Right lobe of liver (tissue), 6 donors: ENCODE measurements at regions not wholly inside any gene's neighbourhood (a gene's known extent, or its start where the extent isn't known, plus 50 kb on each side); places are given as distances from the start of the nearest gene placed in this dataset.
A peak's percentile ranks its signal among the peaks of the same experiment; 100 is the strongest.

Source experiments
- ATAC-seq, 4 donors: fragments of 200-7000 bp; cut with Tn5 transposase; one replicate each; pipeline ENCODE4 v1.9.1; 2020; ENCODE audit warnings: mild to moderate bottlenecking in 4 of 4, moderate library complexity in 4 of 4
- DNase-seq, 3 donors: peaks; one replicate each; pipeline ENCODE4 v3.0.0-alpha.2; 2020
- H3K27ac ChIP-seq, 3 donors: fragments of 200-600 bp; one replicate each; pipeline ENCODE4 v1.8.0; 2022
- H3K27me3 ChIP-seq, 2 donors: fragments of 200-600 bp; one replicate each; pipeline ENCODE4 v1.8.0; 2022
- H3K36me3 ChIP-seq, 4 donors: fragments of 200-600 bp; sonication (generic) in 1 of 4; one replicate each; pipeline versions ENCODE4 v1.5.1 to v1.8.0; 2017 to 2022; ENCODE audit warnings: control low read depth in 1 of 4
- H3K4me1 ChIP-seq, 4 donors: fragments of 200-600 bp; sonication (generic) in 1 of 4; one replicate each; pipeline versions ENCODE4 v1.5.1 to v1.8.0; 2017 to 2022; ENCODE audit warnings: control low read depth in 1 of 4
- H3K4me3 ChIP-seq, 3 donors: fragments of 200-600 bp; one replicate each; pipeline ENCODE4 v1.8.0; 2022
- H3K9me3 ChIP-seq, 4 donors: fragments of 200-600 bp; sonication (generic) in 1 of 4; one replicate each; pipeline versions ENCODE4 v1.5.1 to v1.8.0; 2017 to 2022; ENCODE audit warnings: control low read depth in 1 of 4
- CTCF ChIP-seq, 4 donors: fragments of 200-600 bp in 3 of 4; fragments of 450-650 bp in 1 of 4; IDR thresholded peaks; one replicate each; pipeline versions ENCODE4 v1.5.1 to v1.8.0; 2016 to 2022; ENCODE audit warnings: antibody characterized with exemption in 4 of 4, mild to moderate bottlenecking in 2 of 4
- POLR2A ChIP-seq: fragments of 450-650 bp; IDR thresholded peaks from one replicate; pipeline ENCODE4 v1.6.1; 2017; ENCODE audit warnings: antibody characterized with exemption, mild to moderate bottlenecking
- WGBS: methylation state at CpG from one replicate; pipeline ENCODE4 v1.1.6; 2018; ENCODE audit warnings: low coverage, low lambda C conversion rate; ENCODE audit not compliant: insufficient coverage; ENCODE audit errors: missing lambda C conversion rate; 5-methylcytosine and 5-hydroxymethylcytosine counted together
- intact Hi-C, 2 donors: fragments of 100-400 bp; cut with DNase I; formaldehyde crosslinking; loops; one replicate each; pipeline versions ENCODE4 v1.11.2 to v1.14.1; 2022
- donor health status: DM: no; HTN: yes; CAD: no.
- donor health status: DM: no; HTN: no; CAD: no.
- donor health status: DM: no; HTN: no; CAD: no.
- donor health status: DM: no; HTN: yes; CAD: no.
- donor health status: DM: no; HTN: yes; CAD: no.

DNA sequence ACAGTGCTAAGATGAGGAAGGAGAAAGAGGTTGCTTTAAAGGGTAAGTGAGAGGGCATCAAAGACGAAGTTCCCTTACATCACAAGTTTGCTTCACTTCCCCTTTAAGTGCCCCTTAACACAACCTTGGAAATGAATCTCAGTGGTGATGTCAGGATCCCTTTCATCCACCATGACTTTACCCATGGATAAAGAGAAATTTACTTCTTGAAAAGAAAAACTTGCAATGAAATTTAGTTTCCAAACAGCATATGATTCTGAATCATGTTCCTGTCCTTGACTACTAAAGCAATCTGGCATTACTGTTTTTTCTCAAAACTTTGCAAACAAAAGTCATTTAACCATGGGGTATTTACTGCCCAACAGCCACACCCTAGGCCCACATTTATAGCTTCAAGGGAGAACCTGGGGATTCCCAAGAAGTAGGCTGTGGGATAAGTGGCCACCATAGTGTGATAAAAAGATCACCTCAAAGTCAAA is 135.9 kb downstream of the ITGB8 start:
- no peaks in the 10 kb centered on the region for H3K27me3 ChIP-seq
- TF ChIP-seq CTCF (IDR thresholded peaks at IDR 0.05) (no peak), POLR2A (no peak)
- H3K9me3 ChIP-seq = no peaks in the 10 kb centered on the region
- intact Hi-C loops = no loop called here
- H3K4me3 ChIP-seq = no peak overlapping the region
- peak in 2 of 4 donors; percentile 42 to 61 for ATAC-seq
- DNase-seq = no peak
- H3K27ac ChIP-seq = no peak overlapping the region
- WGBS = 33% methylated on average over 1 of the region's 1 CpG
- no peaks in the 10 kb centered on the region for H3K36me3 ChIP-seq
- no peaks in the 10 kb centered on the region for H3K4me1 ChIP-seq

GRCh38 chr7:20470082-20470481 is 139.4 kb downstream of the ITGB8 start:
- TF ChIP-seq POLR2A = no peak
- no peak for TF ChIP-seq CTCF (IDR thresholded peaks at IDR 0.05)
- DNase-seq (no peak), ATAC-seq (no peak)
- no peak overlapping the region for H3K4me3 ChIP-seq
- no peaks in the 10 kb centered on the region for H3K27me3 ChIP-seq
- H3K27ac ChIP-seq = no peak overlapping the region
- H3K36me3 ChIP-seq = no peaks in the 10 kb centered on the region
- no peaks in the 10 kb centered on the region for H3K9me3 ChIP-seq
- intact Hi-C loops = no loop called here
- 16% methylated on average over 1 of the region's 1 CpG for WGBS
- no peaks in the 10 kb centered on the region for H3K4me1 ChIP-seq

- Histone ChIP-seq H3K9me3 (no peaks in the 10 kb centered on the region), H3K4me3 (no peak overlapping the region), H3K27ac (no peak overlapping the region), H3K4me1 (no peaks in the 10 kb centered on the region), H3K36me3 (no peaks in the 10 kb centered on the region), H3K27me3 (no peaks in the 10 kb centered on the region)
- WGBS = 27% methylated on average over 1 of the region's 1 CpG
- DNase-seq (no peak), ATAC-seq (peak in 2 of 4 donors; percentile 39 to 42)
- intact Hi-C loops = no loop called here
- no peak for TF ChIP-seq POLR2A
- TF ChIP-seq CTCF (IDR thresholded peaks at IDR 0.05) = no peak
These were observed 140.0 kb downstream of the ITGB8 start for GRCh38 chr7:20470726-20471125.

DNA sequence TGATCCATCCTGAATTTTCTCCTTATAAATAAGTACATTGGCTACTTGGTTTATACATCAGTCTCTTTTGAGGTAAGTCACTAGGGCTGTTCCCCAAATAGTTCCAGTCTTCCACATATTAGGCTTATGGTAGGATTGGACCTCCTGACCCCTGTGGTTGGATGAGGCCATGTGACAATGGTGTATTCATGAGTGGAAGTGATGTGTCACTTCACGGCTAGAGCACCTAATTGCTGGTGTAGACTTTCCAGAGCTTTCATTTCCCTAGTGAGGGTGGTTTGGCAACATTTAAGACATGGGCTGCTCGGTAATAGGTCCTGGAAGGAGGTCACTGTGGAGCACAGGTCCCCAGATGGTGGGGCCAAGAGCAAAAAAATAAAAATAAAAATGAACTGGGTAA is 141.2 kb upstream of the ABCB5 start:
- intact Hi-C loops = no loop called here

More for the DNA sequence above, 141.2 kb upstream of the ABCB5 start:
- TF ChIP-seq CTCF (IDR thresholded peaks at IDR 0.05) (no peak), POLR2A (no peak)
- H3K27me3 ChIP-seq = no peaks in the 10 kb centered on the region
- no peaks in the 10 kb centered on the region for H3K9me3 ChIP-seq
- no peaks in the 10 kb centered on the region for H3K36me3 ChIP-seq
- 39% methylated on average over 2 of the region's 2 CpGs for WGBS
- H3K4me3 ChIP-seq = no peak overlapping the region
- H3K4me1 ChIP-seq = no peaks in the 10 kb centered on the region
- ATAC-seq (no peak), DNase-seq (no peak)
- H3K27ac ChIP-seq = no peak overlapping the region
